ENCODE measurements at regions not wholly inside any gene's neighbourhood (a gene's known extent, or its start where the extent isn't known, plus 50 kb on each side); places are given as distances from the start of the nearest gene placed in this dataset.
"Not testable (repeated sequence)": the region's sequence is repeated elsewhere in the genome, so short reads cannot be mapped to it uniquely, and the experiment has no call there.

- Histone ChIP-seq H3K36me3 (ENCODE audit: insufficient read depth) (no peaks in the 10 kb centered on the region), H3K27ac (ENCODE audit: low read depth) (no peak overlapping the region), H3K4me1 (ENCODE audit: insufficient read depth) (no peaks in the 10 kb centered on the region), H3K4me3 (ENCODE audit: low read depth, low read length) (no peak overlapping the region)
- WGBS: 92% methylated on average over 8 of the region's 8 CpGs
- no peak for DNase-seq (ENCODE audit: extremely low spot score)
Measured at GRCh38 chr3:22371036-22371435, 620.0 kb upstream of the ZNF385D start.

GRCh38 chr3:22371607-22372291, 620.7 kb upstream of the ZNF385D start:
- H3K4me1 ChIP-seq (ENCODE audit: insufficient read depth): no peaks in the 10 kb centered on the region
- H3K27ac ChIP-seq (ENCODE audit: low read depth): no peak overlapping the region
- no peak for DNase-seq (ENCODE audit: extremely low spot score)
- no peaks in the 10 kb centered on the region for H3K36me3 ChIP-seq (ENCODE audit: insufficient read depth)
- 17% methylated on average over 23 of the region's 23 CpGs for WGBS
- H3K4me3 ChIP-seq (ENCODE audit: low read depth, low read length): peak overlapping the region; percentile 31

DNA sequence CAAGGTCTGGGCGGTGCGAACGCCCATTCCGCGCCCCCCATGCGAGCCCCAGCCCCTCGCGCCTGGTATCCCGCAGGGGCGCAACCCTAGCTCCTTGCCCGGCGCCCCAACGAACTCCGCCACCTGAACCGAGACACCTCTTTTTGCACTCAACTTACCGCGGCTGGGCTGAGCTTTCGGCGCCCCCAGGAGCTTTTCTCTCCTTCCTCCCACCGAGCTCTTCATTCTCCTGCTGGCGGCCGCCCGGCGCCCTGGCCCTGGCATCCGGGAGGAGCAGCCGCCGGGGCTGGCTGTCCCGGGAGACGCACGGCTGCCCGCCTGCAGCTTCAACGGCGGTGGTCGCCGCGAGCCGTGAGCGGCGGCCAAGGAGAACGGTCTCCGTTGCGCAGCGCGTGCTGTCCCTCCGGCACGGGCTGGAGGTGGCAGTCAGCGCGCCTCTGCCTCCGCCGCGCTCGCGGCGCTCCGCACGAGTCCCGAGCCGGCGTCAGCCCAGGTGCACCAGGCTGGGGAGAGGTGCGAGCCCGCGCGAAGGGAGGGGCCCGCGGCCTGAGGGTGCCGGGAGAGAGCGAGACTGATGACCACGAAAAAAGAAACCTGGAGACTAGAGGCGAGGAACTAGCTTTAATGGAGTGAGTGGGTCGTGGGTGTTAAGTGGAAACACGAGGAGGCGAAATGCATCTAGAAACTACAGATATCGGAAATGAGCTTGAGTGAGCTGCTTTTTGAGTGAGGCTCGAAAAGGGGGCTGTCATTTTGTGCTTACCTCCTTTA, 621.5 kb upstream of the ZNF385D start:
- no peak for DNase-seq (ENCODE audit: extremely low spot score)

GRCh38 chr3:22373182-22373581, 622.2 kb upstream of the ZNF385D start:
- Histone ChIP-seq H3K27ac (ENCODE audit: low read depth) (no peak overlapping the region), H3K36me3 (ENCODE audit: insufficient read depth) (no peaks in the 10 kb centered on the region), H3K4me3 (ENCODE audit: low read depth, low read length) (no peak overlapping the region), H3K4me1 (ENCODE audit: insufficient read depth) (no peaks in the 10 kb centered on the region)
- DNase-seq (ENCODE audit: extremely low spot score): no peak
- WGBS: 97% methylated on average over 5 of the region's 5 CpGs

More for the DNA sequence above, 621.5 kb upstream of the ZNF385D start:
- Histone ChIP-seq H3K4me1 (ENCODE audit: insufficient read depth) (no peaks in the 10 kb centered on the region), H3K27ac (ENCODE audit: low read depth) (no peak overlapping the region), H3K36me3 (ENCODE audit: insufficient read depth) (no peaks in the 10 kb centered on the region), H3K4me3 (ENCODE audit: low read depth, low read length) (peak overlapping the region; percentile 31)
- 2% methylated on average over 74 of the region's 74 CpGs for WGBS

- Histone ChIP-seq H3K4me1 (ENCODE audit: insufficient read depth) (no peaks in the 10 kb centered on the region), H3K36me3 (ENCODE audit: insufficient read depth) (no peaks in the 10 kb centered on the region), H3K27ac (ENCODE audit: low read depth) (no peak overlapping the region), H3K4me3 (ENCODE audit: low read depth, low read length) (no peak overlapping the region)
- 88% methylated on average over 3 of the region's 3 CpGs for WGBS
- no peak for DNase-seq (ENCODE audit: extremely low spot score)
Measured at GRCh38 chr3:22373827-22374226, 622.8 kb upstream of the ZNF385D start.

DNA sequence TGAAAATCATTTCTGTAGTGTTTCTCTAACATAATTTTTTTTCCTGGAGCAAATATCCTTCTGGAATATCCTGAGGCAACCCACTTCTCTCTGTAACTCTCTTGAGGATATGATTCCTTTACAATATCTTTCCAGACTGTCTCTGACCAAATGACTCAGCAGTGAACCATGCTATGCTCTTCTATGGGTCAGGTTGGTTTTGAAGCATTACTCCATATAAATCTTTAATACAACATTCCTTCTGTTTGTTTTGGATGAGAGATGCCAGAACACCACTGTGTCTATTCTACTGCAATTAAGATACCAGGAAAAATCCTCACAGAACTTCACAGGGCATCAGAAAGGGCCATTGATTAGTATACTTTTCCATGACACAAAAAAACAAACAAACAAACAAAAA, 626.4 kb upstream of the ZNF385D start:
- no peaks in the 10 kb centered on the region for H3K4me1 ChIP-seq (ENCODE audit: insufficient read depth)
- DNase-seq (ENCODE audit: extremely low spot score): no peak

DNA sequence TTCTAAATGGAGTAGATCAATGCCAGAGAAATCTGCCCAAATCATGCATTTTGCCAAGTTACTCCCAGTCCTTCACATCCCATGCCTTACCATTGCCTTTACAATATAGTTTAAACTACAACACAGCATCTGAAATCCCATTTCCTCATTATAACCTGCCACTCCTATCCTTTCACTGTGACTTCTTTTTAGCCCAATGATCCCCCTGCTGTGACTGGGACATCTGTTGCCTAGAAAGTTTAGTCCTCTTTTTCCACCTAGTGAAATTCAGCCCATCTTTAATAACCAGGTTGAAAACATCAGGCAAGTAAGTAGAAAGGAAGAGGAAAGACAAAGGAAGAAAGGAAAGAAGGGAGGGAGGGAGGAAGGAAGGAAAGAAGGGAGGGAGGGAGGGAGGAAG, 627.9 kb upstream of the ZNF385D start:
- no peak for DNase-seq (ENCODE audit: extremely low spot score)
- Histone ChIP-seq H3K36me3 (ENCODE audit: insufficient read depth) (no peaks in the 10 kb centered on the region), H3K27ac (ENCODE audit: low read depth) (no peak overlapping the region), H3K4me3 (ENCODE audit: low read depth, low read length) (no peak overlapping the region), H3K4me1 (ENCODE audit: insufficient read depth) (no peaks in the 10 kb centered on the region)

More for the DNA sequence above, 626.4 kb upstream of the ZNF385D start:
- H3K4me3 ChIP-seq (ENCODE audit: low read depth, low read length): no peak overlapping the region
- H3K36me3 ChIP-seq (ENCODE audit: insufficient read depth): no peaks in the 10 kb centered on the region
- H3K27ac ChIP-seq (ENCODE audit: low read depth): no peak overlapping the region

DNA sequence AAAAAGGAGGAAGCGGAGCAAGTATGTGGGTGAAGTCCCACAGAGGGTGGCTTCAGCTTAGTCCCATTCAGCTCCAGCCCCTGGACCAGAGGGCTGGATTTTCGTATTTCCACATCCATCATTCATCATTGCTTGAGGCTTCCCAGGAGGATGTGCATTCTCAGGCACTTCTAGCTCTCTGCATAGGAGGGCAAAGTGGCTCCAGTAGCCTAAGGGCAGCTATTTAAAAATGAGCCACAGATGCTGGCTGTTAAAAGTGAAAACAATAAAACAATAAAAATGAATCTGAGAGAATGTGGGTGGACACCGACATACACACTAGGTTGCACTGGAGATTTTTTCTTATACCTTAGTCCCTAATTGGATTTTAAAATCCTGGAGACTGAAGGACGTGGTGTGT, 629.2 kb upstream of the ZNF385D start:
- 87% methylated on average over 4 of the region's 4 CpGs for WGBS
- no peak for DNase-seq (ENCODE audit: extremely low spot score)
- Histone ChIP-seq H3K4me1 (ENCODE audit: insufficient read depth) (no peaks in the 10 kb centered on the region), H3K4me3 (ENCODE audit: low read depth, low read length) (no peak overlapping the region), H3K36me3 (ENCODE audit: insufficient read depth) (no peaks in the 10 kb centered on the region), H3K27ac (ENCODE audit: low read depth) (no peak overlapping the region)

GRCh38 chr3:22381564-22381963, 630.6 kb upstream of the ZNF385D start:
- DNase-seq (ENCODE audit: extremely low spot score); H3K4me3 ChIP-seq (ENCODE audit: low read depth, low read length); H3K27ac ChIP-seq (ENCODE audit: low read depth); H3K4me1 ChIP-seq (ENCODE audit: insufficient read depth); H3K36me3 ChIP-seq (ENCODE audit: insufficient read depth): not testable (repeated sequence)
- WGBS: 81% methylated on average over 10 of the region's 10 CpGs

DNA sequence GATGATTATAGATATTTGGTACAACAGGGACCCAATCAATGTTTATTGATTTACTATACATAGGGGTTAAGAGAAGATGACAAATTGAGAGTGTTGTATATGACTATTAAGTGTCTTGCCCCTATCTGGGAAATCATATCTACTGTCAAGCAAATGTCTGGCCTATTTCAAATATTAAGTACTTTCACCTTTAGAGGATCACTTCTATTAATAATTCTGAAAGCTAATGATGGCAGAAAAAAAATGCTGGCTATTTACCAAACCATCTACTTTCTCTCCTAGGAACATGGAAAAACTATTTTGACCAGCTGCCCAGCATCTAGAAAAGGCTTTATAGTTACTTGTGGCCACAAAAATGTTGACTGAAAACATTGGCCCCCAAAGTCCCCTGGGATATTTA, 632.3 kb upstream of the ZNF385D start:
- H3K27ac ChIP-seq (ENCODE audit: low read depth): no peak overlapping the region
- no peaks in the 10 kb centered on the region for H3K4me1 ChIP-seq (ENCODE audit: insufficient read depth)
- H3K36me3 ChIP-seq (ENCODE audit: insufficient read depth): no peaks in the 10 kb centered on the region
- no peak for DNase-seq (ENCODE audit: extremely low spot score)
- H3K4me3 ChIP-seq (ENCODE audit: low read depth, low read length): no peak overlapping the region

- Histone ChIP-seq H3K36me3 (ENCODE audit: insufficient read depth) (no peaks in the 10 kb centered on the region), H3K4me3 (ENCODE audit: low read depth, low read length) (no peak overlapping the region), H3K27ac (ENCODE audit: low read depth) (no peak overlapping the region), H3K4me1 (ENCODE audit: insufficient read depth) (no peaks in the 10 kb centered on the region)
- WGBS: 95% methylated on average over 2 of the region's 2 CpGs
- no peak for DNase-seq (ENCODE audit: extremely low spot score)
Measured at GRCh38 chr3:22386107-22386506, 635.1 kb upstream of the ZNF385D start.

DNA sequence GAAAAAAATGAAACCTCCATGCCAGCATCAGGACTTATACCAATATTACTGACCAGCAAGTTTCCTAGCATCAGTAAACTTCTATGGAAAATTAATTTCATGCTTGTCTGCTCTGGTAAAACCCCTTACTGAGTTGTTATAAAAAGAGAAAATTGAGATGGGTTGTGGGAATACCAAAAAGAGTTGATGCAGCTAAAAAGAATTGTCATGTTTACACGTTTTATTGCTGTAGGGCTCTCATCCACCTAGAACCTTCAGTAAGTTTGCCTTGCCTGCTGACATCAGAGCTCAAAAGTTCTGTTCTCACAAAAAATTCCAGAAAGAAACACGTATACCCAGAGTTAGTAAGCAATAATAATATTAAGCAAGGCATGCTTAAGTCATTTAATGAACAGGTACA, 641.3 kb upstream of the ZNF385D start:
- no peak for DNase-seq (ENCODE audit: extremely low spot score)
- H3K4me1 ChIP-seq (ENCODE audit: insufficient read depth): no peaks in the 10 kb centered on the region
- 49% methylated on average over 2 of the region's 2 CpGs for WGBS
- H3K27ac ChIP-seq (ENCODE audit: low read depth): no peak overlapping the region
- H3K36me3 ChIP-seq (ENCODE audit: insufficient read depth): no peaks in the 10 kb centered on the region
- no peak overlapping the region for H3K4me3 ChIP-seq (ENCODE audit: low read depth, low read length)

- DNase-seq (ENCODE audit: extremely low spot score): no peak
- Histone ChIP-seq H3K4me1 (ENCODE audit: insufficient read depth) (no peaks in the 10 kb centered on the region), H3K36me3 (ENCODE audit: insufficient read depth) (no peaks in the 10 kb centered on the region), H3K4me3 (ENCODE audit: low read depth, low read length) (no peak overlapping the region), H3K27ac (ENCODE audit: low read depth) (no peak overlapping the region)
Measured at GRCh38 chr3:22392859-22393258, 641.8 kb upstream of the ZNF385D start.

- no peak for DNase-seq (ENCODE audit: extremely low spot score)
- H3K4me3 ChIP-seq (ENCODE audit: low read depth, low read length): no peak overlapping the region
- H3K4me1 ChIP-seq (ENCODE audit: insufficient read depth): no peaks in the 10 kb centered on the region
- WGBS: 73% methylated on average over 4 of the region's 4 CpGs
- H3K27ac ChIP-seq (ENCODE audit: low read depth): no peak overlapping the region
- H3K36me3 ChIP-seq (ENCODE audit: insufficient read depth): no peaks in the 10 kb centered on the region
Measured at GRCh38 chr3:22399566-22399965, 648.6 kb upstream of the ZNF385D start.
